ENCODE measurements at regions not wholly inside any gene's neighbourhood (a gene's known extent, or its start where the extent isn't known, plus 50 kb on each side); places are given as distances from the start of the nearest gene placed in this dataset.

GRCh38 chr9:13532407-13532806, 252.9 kb upstream of the MPDZ start (continued):
- TF ChIP-seq ZNF462 (CRISPR knock-in tag; IDR thresholded peaks at IDR 0.05), result no peak
- no peak for TF ChIP-seq ZNF114 (CRISPR knock-in tag; IDR thresholded peaks at IDR 0.05)
- no peak for TF ChIP-seq POLR2AphosphoS5 (IDR thresholded peaks at IDR 0.05; ENCODE audit: low read depth)

GRCh38 chr9:13529321-13530104, 250.0 kb upstream of the MPDZ start:
- H4K20me1 ChIP-seq (replicated peaks; ENCODE audit: insufficient read depth), result no peaks in the 10 kb centered on the region
- H2AFZ ChIP-seq, result no peak overlapping the region
- DNase-seq (ENCODE audit: low spot score), result no peak
- peaks cover 17% of the 10 kb centered on the region for H3K9me2 ChIP-seq (ENCODE audit: insufficient read depth)
- no peak for ATAC-seq
- no peaks in the 10 kb centered on the region for H3K4me1 ChIP-seq (ENCODE audit: insufficient read depth)
- no peak overlapping the region for H3K4me3 ChIP-seq
- Mint-ChIP-seq H3K27me3 (ENCODE audit: insufficient read depth, low read depth, poor library complexity) (no peaks in the 10 kb centered on the region), H3K4me1 (no peaks in the 10 kb centered on the region), H3K4me3 (no peak overlapping the region), H3K9me3 (peaks cover 3% of the 10 kb centered on the region), H3K36me3 (ENCODE audit: low read depth) (peaks cover 3% of the 10 kb centered on the region; the same call in 1 of the 3 replicates), H3K27ac (no peak overlapping the region)
- no peak overlapping the region for H3K27ac ChIP-seq (ENCODE audit: low read depth)
- no peak overlapping the region for H3K4me2 ChIP-seq
- H3F3A ChIP-seq (replicated peaks; ENCODE audit: low read depth), result no peaks in the 10 kb centered on the region
- H3K79me2 ChIP-seq (replicated peaks; ENCODE audit: insufficient read depth), result no peaks in the 10 kb centered on the region
- no peaks in the 10 kb centered on the region for H3K27me3 ChIP-seq (ENCODE audit: insufficient read depth)
- H3K36me3 ChIP-seq (ENCODE audit: insufficient read depth), result no peaks in the 10 kb centered on the region
- TF ChIP-seq POLR2AphosphoS5 (IDR thresholded peaks at IDR 0.05; ENCODE audit: low read depth) (no peak), STAT1 (IDR thresholded peaks at IDR 0.05; ENCODE audit: unreplicated experiment) (no peak), ZNF331 (CRISPR knock-in tag; IDR thresholded peaks at IDR 0.05; ENCODE audit: low read depth) (no peak)

Data from GM23338 (cell line).